Fibroblast of the aortic adventitia (primary cell): ENCODE measurements at regions not wholly inside any gene's neighbourhood (a gene's known extent, or its start where the extent isn't known, plus 50 kb on each side); places are given as distances from the start of the nearest gene placed in this dataset.

ENCODE experiments used
- DNase-seq: peaks from one replicate; pipeline ENCODE4 v3.0.0-alpha.2; 2010; ENCODE audit warnings: low read depth
- H3K4me3 ChIP-seq: 2 replicates; pipeline ENCODE4 v1.5.1; 2011; ENCODE audit warnings: low read depth, mild to moderate bottlenecking, control low read depth, low read length, moderate library complexity
- TF ChIP-seq, protein P1 (sequence below): IDR thresholded peaks from 2 replicates; pipeline ENCODE4 v1.5.1; 2011; ENCODE audit warnings: mild to moderate bottlenecking, low read length, control low read depth, inconsistent platforms; ENCODE audit not compliant: insufficient read depth

DNA sequence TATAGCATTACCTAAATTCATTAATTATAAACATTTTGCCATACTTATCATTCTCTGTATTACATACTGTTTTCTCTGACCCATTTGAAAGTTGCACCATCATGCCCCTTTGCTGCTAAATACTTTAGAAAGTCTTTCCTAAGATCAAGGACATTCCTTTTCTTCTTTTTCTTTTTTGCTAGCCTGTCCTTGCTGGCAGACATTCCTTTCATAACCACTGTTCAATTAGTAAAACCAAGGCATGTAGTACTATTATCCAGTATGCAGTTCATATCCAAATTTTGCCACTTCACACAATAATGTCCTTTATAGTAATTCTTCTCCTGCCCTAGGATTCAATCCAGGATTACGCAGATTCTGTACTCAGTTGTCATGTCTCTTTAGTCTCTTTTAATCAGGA lies 321.0 kb upstream of the C2CD4B start:
- TF ChIP-seq, protein P1, sequence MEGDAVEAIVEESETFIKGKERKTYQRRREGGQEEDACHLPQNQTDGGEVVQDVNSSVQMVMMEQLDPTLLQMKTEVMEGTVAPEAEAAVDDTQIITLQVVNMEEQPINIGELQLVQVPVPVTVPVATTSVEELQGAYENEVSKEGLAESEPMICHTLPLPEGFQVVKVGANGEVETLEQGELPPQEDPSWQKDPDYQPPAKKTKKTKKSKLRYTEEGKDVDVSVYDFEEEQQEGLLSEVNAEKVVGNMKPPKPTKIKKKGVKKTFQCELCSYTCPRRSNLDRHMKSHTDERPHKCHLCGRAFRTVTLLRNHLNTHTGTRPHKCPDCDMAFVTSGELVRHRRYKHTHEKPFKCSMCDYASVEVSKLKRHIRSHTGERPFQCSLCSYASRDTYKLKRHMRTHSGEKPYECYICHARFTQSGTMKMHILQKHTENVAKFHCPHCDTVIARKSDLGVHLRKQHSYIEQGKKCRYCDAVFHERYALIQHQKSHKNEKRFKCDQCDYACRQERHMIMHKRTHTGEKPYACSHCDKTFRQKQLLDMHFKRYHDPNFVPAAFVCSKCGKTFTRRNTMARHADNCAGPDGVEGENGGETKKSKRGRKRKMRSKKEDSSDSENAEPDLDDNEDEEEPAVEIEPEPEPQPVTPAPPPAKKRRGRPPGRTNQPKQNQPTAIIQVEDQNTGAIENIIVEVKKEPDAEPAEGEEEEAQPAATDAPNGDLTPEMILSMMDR, result no peak
- H3K4me3 ChIP-seq, result no peak overlapping the region
- no peak for DNase-seq

DNA sequence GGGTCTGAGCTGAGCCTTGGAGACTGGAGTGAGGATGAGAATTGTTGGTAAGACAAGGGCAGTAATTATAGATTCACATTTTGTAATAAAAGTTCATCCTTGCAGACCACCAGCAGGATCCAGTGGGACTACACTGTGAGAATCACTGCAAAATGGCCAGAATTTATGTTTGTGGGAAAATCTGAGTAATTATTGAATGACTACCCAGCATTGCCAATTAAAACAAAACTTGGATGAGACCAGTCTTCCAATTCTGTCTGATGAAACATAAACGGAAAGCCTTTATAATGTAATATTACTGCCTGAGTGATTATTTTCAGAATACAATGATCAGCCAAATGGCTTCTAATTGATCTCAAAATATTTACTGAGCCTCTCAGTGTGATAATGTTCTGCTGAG lies 323.3 kb upstream of the C2CD4B start:
- TF ChIP-seq, protein P1, result no peak
- no peak for DNase-seq
- no peak overlapping the region for H3K4me3 ChIP-seq

DNA sequence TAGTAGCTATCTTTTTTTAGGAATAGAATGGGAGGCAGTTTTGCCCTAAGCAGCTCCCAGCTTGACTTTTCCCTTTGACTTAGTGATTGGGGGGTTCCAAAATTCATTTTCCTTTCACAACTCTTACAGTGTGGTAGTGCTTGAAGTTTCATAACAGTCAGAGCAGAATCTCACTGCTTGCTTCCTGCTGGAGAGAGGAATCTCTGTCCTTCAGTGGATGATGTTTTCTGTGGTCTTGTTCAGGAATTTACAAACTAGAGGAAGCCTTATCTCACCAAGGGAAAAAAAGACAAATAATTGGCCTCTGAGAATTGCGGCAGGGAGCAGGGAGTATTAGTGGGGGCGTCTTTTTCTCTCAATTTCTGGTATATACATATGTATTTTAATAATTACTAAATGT lies 326.6 kb upstream of the C2CD4B start:
- TF ChIP-seq, protein P1, result no peak
- H3K4me3 ChIP-seq, result no peak overlapping the region
- DNase-seq, result peak; percentile 58

DNA sequence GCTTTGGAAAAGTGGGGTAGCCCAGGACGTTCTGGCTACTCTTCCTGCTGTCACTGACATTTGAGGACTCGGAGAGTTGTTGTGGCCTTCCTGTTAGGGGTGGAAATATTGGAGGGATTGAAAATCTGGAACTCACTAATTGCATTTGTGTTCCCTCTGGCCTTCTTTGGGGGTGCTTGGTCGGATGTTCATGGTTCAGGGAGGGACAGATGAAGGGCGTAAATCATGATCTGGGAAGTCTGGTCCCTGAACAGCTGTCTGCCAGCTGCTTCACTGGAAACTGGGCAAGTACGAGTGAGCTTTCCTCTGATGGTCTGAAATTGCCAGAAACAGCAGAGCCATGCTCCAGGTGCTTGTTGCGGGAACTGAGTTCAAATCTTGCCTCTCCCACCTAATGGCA lies 327.8 kb upstream of the C2CD4B start:
- no peak overlapping the region for H3K4me3 ChIP-seq
- no peak for DNase-seq
- TF ChIP-seq, protein P1, result no peak

DNA sequence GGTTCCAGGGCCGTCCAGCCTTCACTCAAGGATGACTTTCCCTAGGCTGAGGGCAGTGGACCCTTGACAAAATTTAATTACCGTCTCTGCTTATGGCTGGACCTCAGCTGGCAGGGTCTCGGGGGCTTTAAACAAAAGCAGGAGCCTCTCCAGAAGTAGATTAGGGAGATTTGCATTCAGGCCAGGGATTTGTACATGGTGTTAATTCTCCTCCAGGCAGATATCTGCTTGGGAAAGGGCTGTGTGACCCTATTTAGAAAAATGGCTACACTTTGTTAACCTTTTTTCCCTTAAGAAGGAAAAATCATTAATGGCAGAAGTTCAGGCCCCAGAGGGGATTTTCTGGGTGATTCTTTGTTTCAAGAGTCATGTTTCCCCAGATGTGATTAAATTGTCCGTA lies 329.1 kb upstream of the C2CD4B start:
- TF ChIP-seq, protein P1, result no peak
- H3K4me3 ChIP-seq, result no peak overlapping the region
- no peak for DNase-seq

DNA sequence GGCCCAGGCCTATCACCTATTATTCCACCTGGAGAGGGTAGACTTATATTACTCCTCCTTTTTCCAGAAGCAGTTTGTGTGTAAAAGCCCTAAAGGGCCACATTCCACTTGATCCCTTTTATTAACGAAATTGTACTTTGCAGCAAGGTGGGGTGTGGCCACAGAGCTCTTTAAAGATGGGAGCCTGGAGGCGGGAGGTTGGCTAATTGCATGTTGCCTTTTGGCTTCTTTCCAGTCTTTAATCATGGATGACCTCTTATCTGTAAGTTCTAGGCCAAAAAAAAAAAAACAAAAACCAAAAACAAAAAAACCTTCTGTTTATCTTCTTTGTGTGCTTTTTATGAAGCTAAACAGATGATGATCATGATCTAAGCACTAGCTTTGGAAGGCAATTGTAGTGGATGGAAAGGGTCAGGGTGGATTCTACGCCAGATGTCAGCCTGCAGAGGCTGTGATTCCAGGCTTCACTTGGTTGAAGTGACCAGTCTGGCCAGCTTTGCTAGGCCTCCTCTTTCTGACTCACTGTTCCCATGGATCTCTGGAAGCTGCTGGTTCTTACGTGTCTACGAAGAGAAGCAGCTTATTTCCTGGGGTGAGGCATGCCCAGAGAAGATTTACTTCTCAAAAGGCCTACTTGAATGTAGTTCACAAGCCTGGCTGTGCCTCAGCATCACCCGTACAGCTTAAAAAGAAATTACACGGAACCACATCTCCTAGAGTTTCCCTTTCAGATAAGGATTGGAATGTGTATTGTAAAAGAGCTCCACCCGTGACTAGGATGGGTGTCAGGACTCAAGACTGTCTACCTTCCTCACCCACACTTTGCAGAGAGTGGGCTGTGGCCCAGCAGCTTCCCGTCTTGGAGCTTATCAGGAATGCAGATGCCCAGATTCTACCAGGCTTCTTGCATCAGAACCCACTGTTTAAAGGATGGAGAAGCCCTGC lies 330.9 kb upstream of the C2CD4B start:
- no peak overlapping the region for H3K4me3 ChIP-seq
- TF ChIP-seq, protein P1, result no peak
- DNase-seq, result peak; percentile 97
